ENCODE measurements at regions not wholly inside any gene's neighbourhood (a gene's known extent, or its start where the extent isn't known, plus 50 kb on each side); places are given as distances from the start of the nearest gene placed in this dataset.

GRCh38 chr10:23869996-23870395 is 338.9 kb upstream of the KIAA1217 start:
- H3K4me3 ChIP-seq (replicated peaks; ENCODE audit: low read depth, low read length): no peak overlapping the region
- no peak for DNase-seq (ENCODE audit: low read depth)
- TF ChIP-seq, protein P1, sequence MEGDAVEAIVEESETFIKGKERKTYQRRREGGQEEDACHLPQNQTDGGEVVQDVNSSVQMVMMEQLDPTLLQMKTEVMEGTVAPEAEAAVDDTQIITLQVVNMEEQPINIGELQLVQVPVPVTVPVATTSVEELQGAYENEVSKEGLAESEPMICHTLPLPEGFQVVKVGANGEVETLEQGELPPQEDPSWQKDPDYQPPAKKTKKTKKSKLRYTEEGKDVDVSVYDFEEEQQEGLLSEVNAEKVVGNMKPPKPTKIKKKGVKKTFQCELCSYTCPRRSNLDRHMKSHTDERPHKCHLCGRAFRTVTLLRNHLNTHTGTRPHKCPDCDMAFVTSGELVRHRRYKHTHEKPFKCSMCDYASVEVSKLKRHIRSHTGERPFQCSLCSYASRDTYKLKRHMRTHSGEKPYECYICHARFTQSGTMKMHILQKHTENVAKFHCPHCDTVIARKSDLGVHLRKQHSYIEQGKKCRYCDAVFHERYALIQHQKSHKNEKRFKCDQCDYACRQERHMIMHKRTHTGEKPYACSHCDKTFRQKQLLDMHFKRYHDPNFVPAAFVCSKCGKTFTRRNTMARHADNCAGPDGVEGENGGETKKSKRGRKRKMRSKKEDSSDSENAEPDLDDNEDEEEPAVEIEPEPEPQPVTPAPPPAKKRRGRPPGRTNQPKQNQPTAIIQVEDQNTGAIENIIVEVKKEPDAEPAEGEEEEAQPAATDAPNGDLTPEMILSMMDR (IDR thresholded peaks at IDR 0.05; ENCODE audit: low read length, missing control alignments): no peak

DNA sequence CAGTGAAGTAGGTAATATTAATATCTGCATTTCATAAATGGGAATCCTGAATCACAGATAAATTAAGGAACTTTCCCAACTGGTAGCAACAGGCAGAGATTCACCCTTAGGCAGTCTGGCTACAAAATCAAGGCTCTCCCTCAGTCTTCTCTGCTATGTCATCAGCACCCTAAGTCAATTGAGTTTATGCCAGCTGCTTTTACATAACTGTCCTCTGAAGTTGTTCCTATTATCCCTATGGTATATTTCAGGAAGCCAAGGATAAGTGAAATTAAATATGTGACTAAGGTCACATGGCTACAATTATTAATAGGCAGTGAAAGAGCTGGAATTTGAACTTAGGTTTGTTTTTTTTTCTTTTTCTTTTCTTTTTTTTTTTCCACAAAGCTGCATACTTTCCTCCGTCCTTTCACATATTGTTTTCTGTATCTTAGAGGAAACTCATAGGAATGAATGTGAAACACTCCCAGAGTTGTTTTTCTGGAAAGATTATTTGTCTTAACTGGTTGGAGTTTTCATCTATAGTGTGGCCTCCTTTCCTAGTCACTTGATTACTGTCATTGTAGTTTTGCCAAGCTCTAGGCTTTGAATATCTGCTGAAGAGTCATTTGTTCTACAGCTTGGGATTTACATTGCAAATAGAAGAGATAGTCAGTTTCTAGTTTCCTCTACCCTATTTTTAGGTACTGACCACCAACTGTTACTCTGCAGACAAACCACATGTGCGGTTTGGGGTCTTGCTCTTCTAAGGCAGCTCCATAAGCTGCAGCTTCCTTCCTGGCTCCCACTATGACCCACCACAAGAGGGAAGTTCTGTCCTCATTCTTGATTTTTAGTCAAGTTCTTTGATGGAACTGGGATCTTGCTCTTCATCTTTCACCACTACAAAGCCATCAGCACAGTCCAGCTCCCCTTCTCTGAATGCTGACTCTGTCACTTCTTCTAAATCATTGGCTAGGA is 338.0 kb upstream of the KIAA1217 start:
- DNase-seq (ENCODE audit: low read depth): no peak
- TF ChIP-seq, protein P1 (IDR thresholded peaks at IDR 0.05; ENCODE audit: low read length, missing control alignments): no peak
- no peak overlapping the region for H3K4me3 ChIP-seq (replicated peaks; ENCODE audit: low read depth, low read length)

- TF ChIP-seq, protein P1 (IDR thresholded peaks at IDR 0.05; ENCODE audit: low read length, missing control alignments): no peak
- no peak for DNase-seq (ENCODE audit: low read depth)
- H3K4me3 ChIP-seq (replicated peaks; ENCODE audit: low read depth, low read length): no peak overlapping the region
Observed at GRCh38 chr10:23872290-23872689, 336.6 kb upstream of the KIAA1217 start.

GRCh38 chr10:23877791-23878320 is 331.1 kb upstream of the KIAA1217 start:
- TF ChIP-seq, protein P1 (IDR thresholded peaks at IDR 0.05; ENCODE audit: low read length, missing control alignments): no peak
- no peak overlapping the region for H3K4me3 ChIP-seq (replicated peaks; ENCODE audit: low read depth, low read length)

GRCh38 chr10:23884670-23885069 is 324.3 kb upstream of the KIAA1217 start:
- no peak overlapping the region for H3K4me3 ChIP-seq (replicated peaks; ENCODE audit: low read depth, low read length)
- no peak for DNase-seq (ENCODE audit: low read depth)
- TF ChIP-seq, protein P1 (IDR thresholded peaks at IDR 0.05; ENCODE audit: low read length, missing control alignments): no peak

More at GRCh38 chr10:23877791-23878320, 331.1 kb upstream of the KIAA1217 start:
- no peak for DNase-seq (ENCODE audit: low read depth)

DNA sequence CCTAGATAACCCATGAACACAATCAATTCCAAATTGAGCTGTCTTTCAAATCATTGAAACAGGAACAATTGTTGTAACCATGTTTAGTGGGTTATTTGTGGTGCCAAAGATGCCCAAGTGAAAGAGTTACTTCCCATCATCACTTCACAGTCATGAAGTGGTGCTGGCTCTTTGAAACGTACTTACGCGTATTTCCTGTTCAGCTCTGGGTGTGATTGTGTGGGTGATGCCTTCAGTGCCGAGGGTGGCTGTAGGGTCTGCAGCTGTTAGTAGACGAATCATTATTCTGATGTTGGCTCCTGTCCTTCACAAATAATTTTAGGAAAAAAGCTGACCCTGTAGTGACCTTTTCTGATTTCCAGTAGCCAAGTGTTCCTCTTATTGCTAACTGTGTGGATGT is 323.1 kb upstream of the KIAA1217 start:
- TF ChIP-seq, protein P1 (IDR thresholded peaks at IDR 0.05; ENCODE audit: low read length, missing control alignments): no peak
- DNase-seq (ENCODE audit: low read depth): no peak

More for the DNA sequence above, 323.1 kb upstream of the KIAA1217 start:
- no peak overlapping the region for H3K4me3 ChIP-seq (replicated peaks; ENCODE audit: low read depth, low read length)
